HG02798 (cell line): ENCODE measurements at regions not wholly inside any gene's neighbourhood (a gene's known extent, or its start where the extent isn't known, plus 50 kb on each side); places are given as distances from the start of the nearest gene placed in this dataset.

Source experiments
- ATAC-seq: cut with Tn5 transposase; IDR thresholded peaks from one replicate; pipeline ENCODE4 v1.9.1; 2021; ENCODE audit warnings: mild to moderate bottlenecking; ENCODE audit not compliant: unreplicated experiment, poor library complexity

DNA sequence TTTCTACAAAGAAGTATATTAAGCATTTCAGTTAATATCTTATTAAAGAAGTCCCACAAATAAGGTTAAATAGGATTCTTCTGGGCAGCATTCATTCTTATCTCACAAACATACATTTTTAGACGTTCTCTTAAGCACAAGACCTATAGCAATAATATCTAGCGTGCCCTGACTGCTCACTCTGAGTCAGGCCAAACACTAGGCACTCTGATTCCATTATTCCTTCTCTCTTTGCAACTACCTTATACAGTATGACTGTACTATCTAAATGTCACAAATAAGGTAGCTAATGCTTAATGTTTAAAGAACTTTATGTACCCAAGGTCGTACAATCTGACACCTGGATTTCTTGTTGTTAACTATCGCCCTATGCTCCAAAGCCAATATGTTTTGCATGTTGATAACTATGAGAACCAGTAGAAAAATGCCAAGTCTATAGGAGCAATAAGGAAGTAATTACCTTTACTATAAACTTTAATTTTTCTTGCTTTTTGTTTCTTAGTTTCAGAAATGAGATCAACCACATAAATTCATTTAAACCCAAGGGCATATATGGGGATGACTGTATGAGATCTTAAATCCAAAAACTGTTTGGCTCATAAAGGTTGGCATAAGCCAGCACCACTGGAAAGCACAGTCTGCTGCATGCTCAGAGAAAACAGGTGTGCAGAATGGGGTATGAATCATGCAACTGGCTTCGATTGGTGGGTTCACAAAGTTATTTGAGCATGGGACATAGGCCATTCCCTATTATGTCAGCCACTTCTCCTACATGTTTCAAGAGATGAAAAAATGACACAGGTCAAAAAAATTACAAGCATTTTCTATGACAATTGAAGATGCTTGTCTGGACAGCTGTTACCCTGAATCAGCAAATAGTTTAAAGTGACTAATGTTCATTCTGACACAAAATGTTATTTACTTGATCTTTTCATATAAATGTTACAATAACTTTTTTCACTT is 352.0 kb downstream of the IRS1 start:
- ATAC-seq: no peak

DNA sequence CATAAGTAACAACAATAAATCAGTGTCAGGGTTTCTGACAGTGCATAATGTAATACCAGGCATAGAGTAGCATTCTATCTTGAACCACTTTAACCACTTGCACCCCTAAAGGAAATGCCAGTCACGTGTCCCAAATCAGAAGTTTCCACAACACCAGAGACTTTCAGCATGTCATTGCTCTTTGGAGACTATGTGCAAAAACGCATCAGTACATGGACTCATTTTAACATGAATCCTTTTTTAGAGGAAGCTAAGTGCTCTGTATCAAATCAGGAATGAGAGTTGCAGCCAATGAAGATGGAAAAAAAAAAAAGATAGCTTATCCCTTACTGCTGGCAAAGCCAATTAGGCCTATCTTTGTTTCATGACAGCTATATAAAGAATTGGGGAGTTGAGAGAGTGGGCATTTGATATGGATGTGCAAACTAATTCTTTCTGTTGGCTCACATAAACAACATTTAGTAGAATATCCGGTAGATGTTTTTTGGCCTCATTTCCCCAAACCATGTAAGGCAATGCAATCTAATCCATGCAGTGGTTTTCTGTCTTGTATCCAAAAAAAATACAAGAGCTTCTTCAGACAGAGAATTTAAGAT is 353.1 kb downstream of the IRS1 start:
- ATAC-seq: no peak

DNA sequence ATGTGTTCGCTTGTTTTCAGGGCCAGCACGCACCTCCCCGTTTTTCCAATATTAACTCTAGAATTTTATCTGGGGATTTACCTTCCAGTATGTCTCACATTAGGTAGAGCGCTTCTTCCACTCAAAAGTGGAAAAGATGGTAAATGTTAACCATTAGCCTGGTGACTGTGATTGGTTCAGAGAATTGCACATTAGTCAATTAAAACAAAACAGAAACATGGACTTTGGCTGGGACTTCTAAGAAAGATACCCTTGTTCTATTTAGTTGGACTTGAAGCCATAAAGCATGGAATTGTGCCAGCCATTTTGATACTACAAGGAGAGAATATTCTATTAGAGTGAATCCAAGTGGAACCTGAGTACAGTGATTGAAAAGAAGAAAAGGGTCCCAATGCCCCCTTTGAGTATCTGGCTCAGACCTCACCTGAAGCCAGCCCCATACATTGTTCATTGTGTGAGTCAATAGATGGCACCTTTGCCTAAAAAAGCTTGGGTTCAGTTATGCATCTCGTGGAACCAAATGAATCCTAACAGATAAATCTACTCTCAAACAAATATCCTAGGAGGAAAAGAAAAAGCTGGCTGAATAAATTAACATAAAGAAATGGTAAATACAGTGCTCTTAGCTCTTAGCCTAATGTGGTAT is 354.3 kb downstream of the IRS1 start:
- ATAC-seq: no peak

DNA sequence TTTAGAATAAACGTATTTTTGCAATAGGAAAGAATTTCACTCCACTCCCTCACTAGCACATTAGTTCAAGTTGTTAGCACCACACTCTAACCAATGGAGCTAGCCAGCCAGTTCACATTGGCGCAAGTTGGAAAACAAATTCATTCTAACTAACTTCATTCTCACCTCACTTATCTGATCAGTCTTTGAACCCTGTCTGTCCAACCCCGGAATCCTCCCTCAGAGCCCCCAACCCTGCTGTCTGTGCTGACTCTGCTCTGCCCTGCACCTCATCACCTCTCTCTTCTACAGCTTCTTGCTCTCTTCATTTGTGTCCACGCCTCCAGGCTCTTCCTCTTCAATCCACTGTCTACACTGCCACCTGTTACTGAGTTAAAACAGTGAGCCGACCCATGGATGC is 356.5 kb downstream of the IRS1 start:
- no peak for ATAC-seq

DNA sequence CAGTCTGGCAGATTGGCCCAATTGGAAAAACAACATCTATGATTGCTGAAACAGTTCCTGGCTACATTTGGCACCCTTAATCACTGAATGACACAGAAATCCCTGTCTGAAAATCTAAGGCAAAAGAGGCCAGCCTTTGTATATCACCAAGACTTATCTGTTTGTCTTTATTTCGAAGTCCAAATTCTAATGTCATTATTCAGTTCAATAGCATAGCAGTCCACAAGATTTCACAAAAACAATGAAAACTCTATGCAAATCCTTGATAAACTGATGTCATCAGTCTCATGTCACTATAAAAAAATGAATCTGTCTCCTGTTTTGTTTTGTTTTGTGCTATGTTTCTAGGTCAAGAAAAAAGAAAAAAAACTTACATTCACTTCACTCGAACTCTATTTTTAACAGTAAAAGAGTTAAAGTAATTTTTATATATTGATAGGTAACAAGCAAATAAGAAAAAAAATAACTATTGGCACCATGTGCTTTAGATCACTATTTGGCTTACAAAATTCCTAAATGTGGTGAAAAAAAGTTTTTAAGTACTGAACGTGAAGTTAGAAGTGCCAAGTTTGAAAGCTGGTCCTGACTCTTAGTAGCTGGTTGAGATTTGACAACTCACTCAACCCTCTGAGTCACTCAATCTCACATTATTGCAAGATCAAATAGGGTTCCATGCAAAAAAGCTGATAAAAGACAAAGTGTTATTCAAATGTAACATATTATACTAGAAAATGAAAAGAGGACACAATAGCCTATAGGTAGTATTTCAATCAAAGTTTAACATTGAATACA is 359.3 kb downstream of the IRS1 start:
- no peak for ATAC-seq

DNA sequence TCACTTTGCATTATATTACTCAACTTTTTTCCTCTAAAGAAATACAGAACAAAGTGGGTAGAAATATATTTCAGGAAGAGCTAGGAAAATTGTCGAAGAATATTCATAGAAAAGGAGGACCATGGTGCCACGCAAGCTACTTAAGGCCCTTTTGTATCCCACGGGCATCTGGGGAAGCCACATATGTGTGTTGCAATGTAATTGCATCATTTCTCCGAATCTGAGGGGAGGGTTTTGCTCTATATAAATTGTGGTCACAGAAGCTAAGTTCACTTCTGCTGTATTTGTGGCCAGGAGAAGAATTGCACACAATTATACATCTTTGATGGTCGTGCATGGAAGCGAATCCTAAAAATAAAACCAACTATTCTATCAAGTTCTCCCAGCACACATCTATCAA is 360.3 kb downstream of the IRS1 start:
- no peak for ATAC-seq

DNA sequence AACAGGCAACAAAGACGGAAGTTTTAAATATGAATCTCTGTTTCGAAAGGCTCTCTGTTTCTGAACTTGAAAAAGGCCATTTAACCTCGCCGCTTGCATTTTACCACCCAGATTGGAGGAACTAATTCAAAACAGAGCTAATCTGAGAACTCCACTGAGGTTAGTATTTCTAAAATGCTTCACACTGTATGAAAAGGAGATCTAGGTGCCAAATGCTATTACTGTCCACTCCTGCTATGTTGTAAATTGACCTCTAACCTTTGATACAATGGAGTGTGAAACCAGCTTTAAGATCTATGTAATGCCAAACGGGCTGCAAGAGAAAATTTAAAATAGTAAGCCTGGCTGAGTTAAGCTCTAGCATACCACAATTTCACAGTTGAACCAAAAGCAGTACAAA is 364.5 kb downstream of the IRS1 start:
- no peak for ATAC-seq

DNA sequence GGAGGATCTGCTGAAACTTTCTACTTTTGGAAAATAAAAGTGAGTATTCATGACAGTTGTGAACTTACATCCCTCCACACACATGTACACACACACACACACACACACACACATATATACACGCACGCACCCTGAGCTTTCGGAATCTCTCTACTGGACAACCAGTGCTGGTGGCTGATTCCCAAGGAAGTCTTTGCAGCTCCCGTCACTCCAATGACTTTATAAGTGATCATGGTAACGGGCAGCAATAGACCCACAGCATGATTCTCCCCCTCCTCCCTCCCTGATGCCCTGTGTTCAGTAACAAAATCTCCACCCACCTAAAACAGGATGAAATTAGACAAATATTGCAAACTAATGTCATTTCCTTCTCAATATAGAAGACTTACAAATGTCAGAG is 364.9 kb downstream of the IRS1 start:
- ATAC-seq: no peak

DNA sequence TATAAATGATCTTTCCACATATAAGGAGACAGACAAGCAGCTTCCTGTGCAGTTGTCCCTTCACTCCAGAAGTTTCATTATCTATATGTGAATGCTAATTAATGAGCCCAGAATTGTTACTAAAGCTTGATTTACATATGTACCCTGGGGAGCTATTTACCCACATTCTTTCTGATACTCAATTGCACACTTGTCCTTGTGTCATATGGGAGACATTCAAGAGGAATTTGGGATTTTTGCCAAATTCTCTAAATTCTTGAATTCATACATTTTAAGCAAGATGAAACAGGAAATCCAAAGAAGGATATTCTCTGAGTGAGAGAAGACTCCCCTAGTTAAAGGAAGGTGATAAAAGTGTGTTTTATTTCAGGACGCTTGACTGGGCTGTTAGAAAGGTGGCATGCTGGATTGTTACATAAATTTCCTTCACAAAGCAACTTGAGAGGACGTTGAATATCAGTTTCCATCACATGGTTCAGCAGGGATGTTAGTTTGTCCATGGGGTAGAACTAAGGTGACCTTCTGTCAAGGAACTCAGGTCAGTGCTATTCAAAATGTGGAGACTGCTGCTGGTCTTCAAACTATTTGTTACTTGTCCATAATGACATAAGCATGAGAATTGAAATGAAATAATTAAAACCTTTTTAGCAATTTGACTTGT is 368.2 kb downstream of the IRS1 start:
- no peak for ATAC-seq

DNA sequence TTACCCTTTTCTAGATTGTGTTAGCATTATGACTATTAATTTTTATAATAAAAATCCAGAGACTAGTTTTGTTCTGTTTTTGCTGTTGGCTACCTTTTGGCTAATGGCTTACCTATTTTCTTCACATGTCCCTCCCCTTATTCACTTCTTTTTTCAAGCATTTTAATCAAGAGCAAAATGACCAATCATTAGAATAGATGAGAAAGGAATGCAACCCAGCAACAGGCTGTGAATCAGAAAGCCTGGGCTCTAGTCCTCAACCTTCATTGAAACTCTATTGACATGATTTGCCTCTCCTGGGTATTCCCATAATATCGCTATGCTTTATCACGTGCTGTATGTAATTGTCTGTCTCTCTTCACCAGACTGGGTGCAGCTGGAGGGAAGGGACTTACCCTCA is 370.1 kb downstream of the IRS1 start:
- no peak for ATAC-seq

DNA sequence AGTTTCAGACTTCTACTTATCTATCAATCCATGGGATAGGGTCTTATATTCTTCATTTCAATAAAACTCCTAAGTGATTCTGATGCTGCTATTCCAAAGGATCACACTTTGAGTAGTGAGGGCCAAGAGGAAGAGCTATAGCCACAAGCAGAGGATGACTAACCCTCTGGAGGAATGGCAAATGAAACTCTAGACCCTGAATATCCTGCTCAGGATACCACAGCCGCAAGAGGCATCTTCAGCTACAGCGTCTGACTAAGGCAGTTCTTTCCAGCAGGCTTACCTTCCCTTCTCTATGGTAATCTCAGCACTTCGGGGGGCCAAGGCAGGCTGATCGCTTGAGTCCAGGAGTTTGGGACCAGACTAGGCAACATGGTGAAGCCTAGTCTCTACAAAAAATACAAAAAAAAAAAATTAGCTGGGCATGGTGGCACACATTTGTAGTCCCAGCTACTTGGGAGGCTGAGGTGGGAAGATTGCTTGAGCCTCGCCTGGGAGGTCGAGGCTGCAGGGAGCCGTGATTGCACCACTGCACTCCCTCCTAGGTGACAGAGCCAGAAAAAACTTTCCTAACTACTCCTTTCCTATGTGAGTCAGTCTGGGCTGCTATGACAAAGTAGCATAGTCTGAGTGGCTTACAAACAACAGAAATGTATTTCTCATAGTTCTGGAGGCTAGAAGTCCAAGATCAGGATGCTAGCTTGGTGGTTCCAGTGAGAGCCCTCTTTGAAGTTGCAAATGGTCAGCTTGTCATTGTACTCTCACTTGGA is 371.9 kb downstream of the IRS1 start:
- ATAC-seq: no peak

DNA sequence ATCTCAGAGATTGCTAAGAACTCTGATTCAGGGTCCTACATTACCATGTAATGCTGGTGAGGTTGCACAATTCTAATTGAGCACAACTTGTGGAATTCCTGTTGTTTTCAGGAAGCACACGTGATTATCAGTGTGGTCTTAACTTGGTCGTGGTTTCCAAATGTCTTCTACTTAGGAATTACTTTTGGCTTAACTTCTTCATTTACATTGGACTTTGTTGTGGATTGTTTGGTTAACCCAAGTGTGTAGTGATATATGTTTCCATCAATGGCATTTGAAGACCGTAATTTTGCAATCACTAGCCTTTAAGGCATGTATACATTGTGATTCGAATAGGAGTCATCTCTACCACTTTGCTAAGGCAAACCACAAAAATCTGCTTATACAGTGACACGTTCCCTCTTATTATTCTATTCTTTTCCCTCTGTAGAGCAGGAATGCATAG is 373.3 kb downstream of the IRS1 start:
- no peak for ATAC-seq

DNA sequence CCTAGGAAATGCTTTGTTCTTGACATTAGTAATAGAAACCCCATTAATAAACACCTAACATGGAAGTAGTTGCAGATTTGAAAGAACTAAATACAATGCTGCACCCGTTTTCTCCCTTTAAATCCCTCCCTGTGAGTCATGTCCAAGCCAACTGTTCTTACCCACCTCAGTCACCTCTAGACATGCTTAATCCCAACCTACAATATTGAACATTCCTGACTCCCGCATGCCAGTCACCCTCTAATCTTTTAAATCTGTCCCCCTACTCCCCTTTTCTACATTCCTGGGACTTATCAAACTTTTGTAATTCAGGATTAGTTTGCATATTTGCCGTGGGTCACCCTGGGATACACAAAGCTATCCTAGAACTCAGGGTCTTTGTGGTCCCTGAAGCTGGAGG is 374.6 kb downstream of the IRS1 start:
- no peak for ATAC-seq

DNA sequence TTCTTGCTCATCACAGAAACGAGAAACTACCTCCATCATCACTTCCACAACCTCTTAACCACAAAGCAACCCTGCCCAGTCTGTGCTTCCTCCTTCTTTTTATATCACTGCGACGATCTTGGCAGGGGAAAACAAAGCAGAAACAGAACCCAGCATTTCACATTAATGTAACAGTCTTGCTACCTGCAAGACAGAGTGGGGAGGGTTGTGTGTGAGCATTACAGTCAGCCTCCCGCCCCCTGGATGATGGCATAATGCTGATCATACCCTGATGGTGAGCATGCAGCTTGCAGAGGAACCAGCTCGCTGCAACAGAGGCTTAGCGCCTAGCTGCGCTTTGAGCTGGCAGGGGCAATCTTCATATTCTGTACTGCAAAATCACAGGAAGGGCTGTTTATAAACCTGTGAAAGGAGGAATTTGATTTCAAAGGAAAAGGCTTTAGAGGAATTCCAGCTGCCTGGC is 376.1 kb downstream of the IRS1 start:
- peak; percentile 59 for ATAC-seq

DNA sequence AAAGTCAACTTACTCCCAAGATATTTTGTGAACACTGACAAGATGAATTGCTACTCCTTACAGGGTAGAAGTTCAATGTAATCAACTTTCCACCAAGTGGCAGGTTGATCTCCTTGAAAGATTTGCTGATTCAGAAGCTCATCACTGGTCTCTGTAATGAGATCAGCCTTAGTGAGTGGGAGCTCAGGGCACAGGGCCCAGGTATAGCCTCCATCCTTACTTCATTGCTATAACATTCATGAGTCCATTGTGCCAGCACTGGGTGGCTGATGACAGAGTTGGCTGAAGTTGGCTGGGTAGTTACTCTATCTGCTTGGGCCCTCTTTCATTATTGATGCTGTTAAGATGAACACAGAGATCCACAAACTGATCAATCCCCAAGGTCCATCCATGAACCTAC is 379.0 kb downstream of the IRS1 start:
- no peak for ATAC-seq

DNA sequence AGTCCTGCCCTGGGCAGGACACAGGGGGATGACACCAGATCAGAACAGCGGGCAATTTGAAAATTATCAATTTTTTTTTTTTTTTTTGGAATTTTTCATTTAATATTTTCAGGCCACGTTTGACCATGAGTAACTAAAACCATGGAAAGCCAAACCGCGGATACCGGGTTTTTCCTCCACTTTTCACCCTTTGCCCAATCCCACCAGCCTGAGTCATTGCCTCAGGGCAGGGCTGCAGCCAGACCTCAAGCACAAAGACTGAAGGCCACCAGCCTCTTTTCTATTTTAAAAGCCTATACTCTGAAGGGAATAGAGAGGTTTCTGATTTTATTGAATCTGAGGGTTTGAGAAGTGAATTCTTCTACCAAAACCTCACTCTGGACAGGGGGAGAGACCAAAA is 381.1 kb downstream of the IRS1 start:
- ATAC-seq: no peak

DNA sequence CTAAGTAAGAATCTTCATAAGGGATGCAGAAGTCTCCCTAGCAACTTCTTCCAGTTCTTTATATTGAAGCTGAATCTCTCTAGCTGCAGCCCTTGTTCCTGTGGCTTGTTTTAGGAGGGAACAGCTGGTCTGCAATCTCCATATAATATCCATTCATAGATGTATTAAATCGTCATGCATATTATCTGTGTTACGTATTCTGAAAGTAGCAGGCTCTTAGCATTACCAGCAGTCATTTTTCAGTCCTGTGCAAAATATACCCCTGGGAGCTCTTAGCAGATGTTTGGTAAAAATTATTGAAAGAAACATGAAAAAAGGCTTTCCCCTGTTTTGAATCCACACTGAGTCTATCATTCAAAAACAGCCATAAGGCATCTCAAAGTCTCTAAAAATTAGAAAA is 385.3 kb downstream of the IRS1 start:
- no peak for ATAC-seq

DNA sequence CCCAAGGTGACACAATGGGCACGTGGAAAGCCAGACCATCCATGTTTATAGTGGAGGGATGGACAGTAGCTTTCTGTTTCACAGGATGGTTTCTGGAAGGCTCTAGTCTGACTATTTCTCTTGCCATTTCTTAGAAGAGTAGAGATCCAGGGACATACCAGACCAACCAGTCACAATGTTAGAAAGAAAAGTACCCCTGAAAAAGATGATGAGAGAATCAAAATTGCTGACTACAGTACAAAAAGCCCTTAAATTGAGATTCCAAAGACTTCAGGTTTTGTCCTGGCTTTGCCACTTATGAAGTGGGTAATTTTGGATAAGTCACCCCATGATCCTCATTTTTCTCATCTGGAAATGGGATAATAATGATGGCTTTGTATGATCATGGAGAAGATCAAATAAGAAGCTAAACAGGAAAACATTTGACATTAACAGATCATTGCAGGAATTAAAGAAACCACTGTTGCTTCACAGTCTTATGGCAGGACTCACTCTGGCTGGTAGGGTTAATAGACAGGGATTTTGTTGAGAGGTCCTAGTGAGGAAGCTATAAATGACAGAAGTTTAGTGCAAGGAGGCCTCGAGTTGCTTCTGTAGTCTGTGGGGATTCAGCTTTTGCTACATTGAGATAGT is 386.0 kb downstream of the IRS1 start:
- ATAC-seq: no peak
